ENCODE measurements at regions not wholly inside any gene's neighbourhood (a gene's known extent, or its start where the extent isn't known, plus 50 kb on each side); places are given as distances from the start of the nearest gene placed in this dataset.

GRCh38 chr9:30713243-30713642, 1671.2 kb upstream of the ACO1 start:
- no peaks in the 10 kb centered on the region for H3K4me1 Mint-ChIP-seq
- no peak overlapping the region for H3K56ac ChIP-seq (ENCODE audit: insufficient read length, low read depth, low read length)
- H3K9me3 Mint-ChIP-seq, result no peaks in the 10 kb centered on the region
- H2BK15ac ChIP-seq (ENCODE audit: low read depth, low read length), result no peak overlapping the region
- H3K14ac ChIP-seq (ENCODE audit: insufficient read depth, low read length), result no peak overlapping the region
- H2AFZ ChIP-seq (ENCODE audit: low read length), result no peak overlapping the region
- H2BK12ac ChIP-seq (ENCODE audit: insufficient read length, low read depth, low read length), result no peak overlapping the region
- H2AK5ac ChIP-seq (ENCODE audit: insufficient read length, low read length), result no peak overlapping the region
- H3K27ac Mint-ChIP-seq, result no peak overlapping the region
- H3K18ac ChIP-seq (ENCODE audit: insufficient read length, low read depth, low read length), result no peak overlapping the region
- no peaks in the 10 kb centered on the region for H3K27me3 Mint-ChIP-seq (ENCODE audit: low read depth)
- H3K79me1 ChIP-seq (ENCODE audit: insufficient read depth, low read depth, low read length, poor library complexity, severe bottlenecking), result no peaks in the 10 kb centered on the region
- no peak overlapping the region for H3K4me3 Mint-ChIP-seq
- no peak overlapping the region for H2BK5ac ChIP-seq (ENCODE audit: insufficient read length, low read length)
- H3K4me2 ChIP-seq (ENCODE audit: insufficient read depth, insufficient read length, low read length), result no peak overlapping the region
- H3T11ph ChIP-seq (ENCODE audit: low read length), result no peak overlapping the region
- no peaks in the 10 kb centered on the region for H3K27me3 ChIP-seq (ENCODE audit: insufficient read depth, low read length)
- DNase-seq, result no peak
- no peaks in the 10 kb centered on the region for H3K36me3 Mint-ChIP-seq (ENCODE audit: insufficient read depth in 1 of 3, low read depth in 3 of 3)
- no peak overlapping the region for H4K8ac ChIP-seq (replicated peaks; ENCODE audit: insufficient read length, low read depth, low read length)
- no peak overlapping the region for H2BK120ac ChIP-seq (ENCODE audit: low read depth, low read length, poor library complexity, severe bottlenecking)
- no peak overlapping the region for H3K27ac ChIP-seq (ENCODE audit: insufficient read length, low read depth, low read length)
- H3K23ac ChIP-seq (ENCODE audit: insufficient read length, low read depth, low read length), result no peak overlapping the region
- no peak overlapping the region for H4K5ac ChIP-seq (ENCODE audit: insufficient read length, low read depth, low read length)
- H3K23me2 ChIP-seq (ENCODE audit: insufficient read length, low read depth, low read length, poor library complexity, severe bottlenecking), result no peaks in the 10 kb centered on the region
- H4K91ac ChIP-seq (ENCODE audit: insufficient read length, low read depth, low read length), result no peak overlapping the region
- H3K4ac ChIP-seq (ENCODE audit: low read depth, low read length), result no peak overlapping the region
- H3K9ac ChIP-seq (ENCODE audit: extremely low read depth, insufficient read length, low read length), result no peak overlapping the region
- no peak overlapping the region for H2BK20ac ChIP-seq (ENCODE audit: low read depth, low read length, poor library complexity, severe bottlenecking)
- H3K4me1 ChIP-seq (ENCODE audit: insufficient read depth, low read length), result no peaks in the 10 kb centered on the region
- H3K9me3 ChIP-seq (ENCODE audit: control insufficient read depth, low read depth, low read length), result no peaks in the 10 kb centered on the region
- no peak for TF ChIP-seq CTCF (conservative IDR thresholded peaks at IDR 0.05)
- no peaks in the 10 kb centered on the region for H3K79me2 ChIP-seq (ENCODE audit: insufficient read depth, low read length)
- no peaks in the 10 kb centered on the region for H4K20me1 ChIP-seq (ENCODE audit: control insufficient read depth, insufficient read depth, insufficient read length)

Data from H9 (cell line).